T-cell (primary cell): ENCODE measurements at regions not wholly inside any gene's neighbourhood (a gene's known extent, or its start where the extent isn't known, plus 50 kb on each side); places are given as distances from the start of the nearest gene placed in this dataset.
A peak's percentile ranks its signal among the peaks of the same experiment; 100 is the strongest.

ENCODE experiments used
- ATAC-seq, 4 experiments: fragments of 200-7000 bp in 3 of 4; fragments of 150-1000 bp in 1 of 4; cut with Tn5 transposase; replicated peaks in 1 of 4; 1 replicate in 3 of 4; 2 replicates in 1 of 4; pipeline ENCODE4 v1.10.0; 2021; ENCODE audit warnings: moderate library complexity in 3 of 4, mild to moderate bottlenecking in 2 of 4, moderate number of reproducible peaks in 1 of 4
- CTCF ChIA-PET, 2 donors: fragments of 300-600 bp; sonication (Branson Sonifier 250); formaldehyde crosslinking; loops; one replicate each; lab custom pipeline; 2022; ENCODE audit warnings: antibody characterized with exemption in 2 of 2; lab: Charles Lee
- POLR2A ChIA-PET, 2 donors: fragments of 300-600 bp; sonication (Branson Sonifier 250); formaldehyde crosslinking; loops; one replicate each; lab custom pipeline; 2022; ENCODE audit warnings: antibody characterized with exemption in 2 of 2; lab: Charles Lee
- DNase-seq, 35 experiments: peaks; one replicate each; pipeline versions ENCODE4 v3.0.0 to v3.0.0-alpha.2; 2013 to 2023
- H3K27ac ChIP-seq: one replicate; pipeline ENCODE4 v1.5.1; 2013; ENCODE audit warnings: low read length
- H3K27me3 ChIP-seq, 2 experiments: replicated peaks in 1 of 2; 1 replicate in 1 of 2; 2 replicates in 1 of 2; pipeline versions ENCODE4 v1.6.1 to v1.7.0; 2013; ENCODE audit warnings: low read length in 1 of 2, mixed read lengths in 1 of 2; ENCODE audit not compliant: control insufficient read depth in 2 of 2, insufficient read depth in 2 of 2; ENCODE audit errors: extremely low read depth in 1 of 2
- H3K36me3 ChIP-seq, 2 donors: 1 replicate in 1 of 2; 2 replicates in 1 of 2; pipeline versions ENCODE4 v1.6.1 to v1.7.0; 2013; ENCODE audit warnings: low read length in 1 of 2; ENCODE audit not compliant: control insufficient read depth in 2 of 2, insufficient read depth in 1 of 2; ENCODE audit errors: extremely low read depth in 1 of 2
- H3K4me1 ChIP-seq, 2 experiments: 1 replicate in 1 of 2; 2 replicates in 1 of 2; pipeline versions ENCODE4 v1.6.1 to v1.7.0; 2013; ENCODE audit warnings: low read length in 2 of 2, mixed read lengths in 1 of 2; ENCODE audit not compliant: insufficient read depth in 2 of 2, control insufficient read depth in 1 of 2; ENCODE audit errors: extremely low read depth in 1 of 2
- H3K4me3 ChIP-seq, 2 donors: 1 replicate in 1 of 2; 2 replicates in 1 of 2; pipeline versions ENCODE4 v1.5.1 to v1.7.0; 2013; ENCODE audit warnings: mild to moderate bottlenecking in 2 of 2, low read length in 1 of 2, moderate library complexity in 1 of 2; ENCODE audit not compliant: control insufficient read depth in 1 of 2; ENCODE audit errors: extremely low read depth in 1 of 2
- H3K9me3 ChIP-seq: 2 replicates; pipeline ENCODE4 v1.7.0; 2013
- H3K27ac Mint-ChIP-seq, 2 donors: one replicate each; pipeline ENCODE4 v1.8.0; 2020 to 2021; ENCODE audit warnings: mild to moderate bottlenecking in 2 of 2, mixed read lengths in 2 of 2
- H3K27me3 Mint-ChIP-seq, 2 donors: one replicate each; pipeline ENCODE4 v1.8.0; 2021 to 2022; ENCODE audit warnings: mixed read lengths in 2 of 2
- H3K36me3 Mint-ChIP-seq: one replicate; pipeline ENCODE4 v1.8.0; 2021; ENCODE audit warnings: mixed read lengths
- H3K4me1 Mint-ChIP-seq, 3 donors: one replicate each; pipeline ENCODE4 v1.8.0; 2020 to 2022; ENCODE audit warnings: mixed read lengths in 3 of 3, mild to moderate bottlenecking in 1 of 3
- H3K4me3 Mint-ChIP-seq, 3 donors: one replicate each; pipeline ENCODE4 v1.8.0; 2020 to 2022; ENCODE audit warnings: mild to moderate bottlenecking in 3 of 3, mixed read lengths in 3 of 3, moderate library complexity in 3 of 3
- H3K9me3 Mint-ChIP-seq, 3 donors: one replicate each; pipeline ENCODE4 v1.8.0; 2020 to 2022; ENCODE audit warnings: mixed read lengths in 3 of 3
- WGBS: methylation state at CpG from one replicate; pipeline ENCODE4 v1.1.5; 2013; ENCODE audit warnings: missing lambda C conversion rate; ENCODE audit not compliant: insufficient coverage; 5-methylcytosine and 5-hydroxymethylcytosine counted together

DNA sequence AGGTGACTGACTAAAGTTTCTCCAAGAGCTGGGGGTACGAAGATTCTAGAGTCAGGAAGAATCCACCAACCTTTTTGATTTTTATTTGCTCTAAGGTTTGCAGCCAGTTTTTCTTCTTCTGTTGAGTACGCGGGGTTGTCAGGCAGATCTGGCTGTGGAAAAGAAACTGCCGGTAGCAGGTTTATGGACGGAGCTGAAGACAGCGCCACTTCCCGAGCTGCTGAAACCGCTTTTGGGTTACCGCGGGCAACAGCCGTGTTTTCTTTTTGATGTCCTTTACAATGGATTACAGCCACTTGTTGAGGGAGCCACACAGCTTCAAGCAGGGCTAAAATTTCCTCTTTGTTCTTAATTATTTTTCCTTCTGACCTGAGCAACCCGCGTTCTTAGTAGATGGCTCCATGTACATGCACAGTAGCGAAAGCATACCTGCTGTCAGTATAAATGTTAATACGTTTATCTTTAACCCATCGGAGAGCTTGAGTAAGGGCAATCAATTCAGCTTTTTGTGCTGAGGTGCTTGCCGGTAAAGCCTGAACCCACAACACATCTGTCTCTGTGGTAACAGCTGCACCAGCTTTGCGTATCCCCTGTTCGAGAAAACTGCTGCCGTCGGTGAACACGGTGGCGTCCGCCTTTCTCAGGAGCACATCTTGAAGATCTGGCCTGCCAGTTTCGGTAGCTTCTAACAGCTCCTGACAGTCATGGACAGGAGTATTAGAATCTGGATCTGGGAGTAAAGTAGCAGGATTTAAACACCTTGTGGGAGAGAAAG, 674.3 kb downstream of the TMEM121 start:
- Histone ChIP-seq H3K4me1 (peaks cover 2 to 15% of the 10 kb centered on the region in 2 experiments), H3K27ac (no peak overlapping the region), H3K4me3 (peak overlapping the region; percentile 34 to 61), H3K27me3 (peaks cover 0 to 50% of the 10 kb centered on the region in 2 experiments), H3K9me3 (no peaks in the 10 kb centered on the region), H3K36me3 (no peaks in the 10 kb centered on the region)
- peaks cover 31 to 67% of the 10 kb centered on the region in 2 donors for H3K27me3 Mint-ChIP-seq
- no peaks in the 10 kb centered on the region for H3K9me3 Mint-ChIP-seq
- H3K4me1 Mint-ChIP-seq: peaks cover 12 to 22% (median 17%) of the 10 kb centered on the region in 3 donors
- H3K4me3 Mint-ChIP-seq: peak overlapping the region; percentile 62 to 75 (median 70)
- 24% methylated on average over 19 of the region's 25 CpGs for WGBS
- POLR2A ChIA-PET: interaction anchor here in 1 of 2 donors (0.6 kb wide), 1 partner anchor 229 kb away, joined by 3 read pairs; no protein-coding TSS in a partner anchor
- peak; percentile 68 to 83 (median 71) for ATAC-seq
- no peaks in the 10 kb centered on the region for H3K36me3 Mint-ChIP-seq
- DNase-seq: peak in 9 of 35 experiments; percentile 11 to 37 (median 24)
- H3K27ac Mint-ChIP-seq: no peak overlapping the region
- CTCF ChIA-PET: interaction anchor here (0.7 to 1.9 kb wide), 4 partner anchors 10 to 38 kb away, joined by 3 to 6 read pairs (median 4); no protein-coding TSS in a partner anchor

DNA sequence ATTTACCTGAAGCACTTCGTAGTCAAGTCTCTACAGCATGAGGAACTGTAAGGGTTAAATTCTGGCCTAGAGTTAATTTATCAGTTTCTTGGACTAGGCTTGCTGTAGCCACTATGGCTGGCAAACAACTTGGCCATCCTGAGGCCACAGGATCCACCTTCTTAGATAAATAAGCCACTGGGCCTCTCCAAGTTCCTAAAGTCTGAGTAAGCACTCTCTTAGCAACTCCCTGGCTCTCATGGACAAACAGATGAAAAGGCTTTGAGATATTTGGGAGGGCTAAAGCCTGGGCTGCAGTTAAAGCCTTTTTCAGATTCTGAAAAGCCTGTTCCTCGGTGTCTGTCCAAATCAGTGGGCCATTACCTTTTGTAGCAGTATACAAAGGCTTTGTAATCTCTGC, 675.0 kb downstream of the TMEM121 start:
- no peaks in the 10 kb centered on the region for H3K9me3 Mint-ChIP-seq
- CTCF ChIA-PET: interaction anchor here (0.7 to 1.9 kb wide), 4 partner anchors 9 to 37 kb away, joined by 3 to 6 read pairs (median 4); no protein-coding TSS in a partner anchor
- no peak for DNase-seq
- H3K4me1 Mint-ChIP-seq: peaks cover 12 to 19% (median 17%) of the 10 kb centered on the region in 3 donors
- no peaks in the 10 kb centered on the region for H3K36me3 Mint-ChIP-seq
- Histone ChIP-seq H3K27me3 (peaks cover 0 to 50% of the 10 kb centered on the region in 2 experiments), H3K27ac (no peak overlapping the region), H3K4me1 (peaks cover 2 to 15% of the 10 kb centered on the region in 2 experiments), H3K4me3 (no peak overlapping the region), H3K9me3 (no peaks in the 10 kb centered on the region), H3K36me3 (no peaks in the 10 kb centered on the region)
- H3K4me3 Mint-ChIP-seq: peak overlapping the region in 2 of 3 donors; percentile 70 to 75
- ATAC-seq: no peak
- WGBS: 67% methylated on average over 1 of the region's 2 CpGs
- no peak overlapping the region for H3K27ac Mint-ChIP-seq
- POLR2A ChIA-PET: interaction anchor here in 1 of 2 donors (0.6 kb wide), 1 partner anchor 229 kb away, joined by 3 read pairs; no protein-coding TSS in a partner anchor
- peaks cover 31 to 70% of the 10 kb centered on the region in 2 donors for H3K27me3 Mint-ChIP-seq

DNA sequence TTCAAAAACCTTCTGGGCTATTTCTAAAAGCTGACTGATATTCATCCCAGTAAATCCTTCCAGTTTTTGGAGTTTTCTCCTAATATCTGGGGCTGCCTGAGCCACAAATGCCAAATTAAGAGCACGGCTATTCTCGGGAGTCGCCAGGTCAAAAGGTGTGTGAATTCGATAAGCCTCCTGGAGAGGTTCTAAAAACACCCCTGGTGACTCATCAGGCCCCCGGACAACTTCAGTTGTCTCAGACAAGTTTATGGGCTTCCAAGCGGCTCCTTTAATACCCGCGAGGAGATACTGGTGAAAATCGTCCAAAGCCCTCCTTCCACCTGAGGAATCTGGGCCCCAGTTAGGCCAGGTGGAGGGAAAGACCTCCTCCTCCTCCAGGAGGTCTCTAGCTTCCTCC, 677.1 kb downstream of the TMEM121 start:
- no peaks in the 10 kb centered on the region for H3K36me3 ChIP-seq
- Mint-ChIP-seq H3K4me1 (peaks cover 10 to 15% (median 12%) of the 10 kb centered on the region in 3 donors), H3K27me3 (peaks cover 31 to 65% of the 10 kb centered on the region in 2 donors), H3K27ac (no peak overlapping the region), H3K4me3 (no peak overlapping the region), H3K36me3 (no peaks in the 10 kb centered on the region), H3K9me3 (no peaks in the 10 kb centered on the region)
- ChIA-PET CTCF (no interaction called here), POLR2A (no interaction called here)
- DNase-seq: no peak
- no peaks in the 10 kb centered on the region for H3K9me3 ChIP-seq
- ATAC-seq: no peak
- H3K27ac ChIP-seq: no peak overlapping the region
- no peak overlapping the region for H3K4me3 ChIP-seq
- WGBS: 97% methylated on average over 4 of the region's 9 CpGs
- peaks cover 2 to 10% of the 10 kb centered on the region in 2 experiments for H3K4me1 ChIP-seq
- H3K27me3 ChIP-seq: peaks cover 0 to 49% of the 10 kb centered on the region in 2 experiments

DNA sequence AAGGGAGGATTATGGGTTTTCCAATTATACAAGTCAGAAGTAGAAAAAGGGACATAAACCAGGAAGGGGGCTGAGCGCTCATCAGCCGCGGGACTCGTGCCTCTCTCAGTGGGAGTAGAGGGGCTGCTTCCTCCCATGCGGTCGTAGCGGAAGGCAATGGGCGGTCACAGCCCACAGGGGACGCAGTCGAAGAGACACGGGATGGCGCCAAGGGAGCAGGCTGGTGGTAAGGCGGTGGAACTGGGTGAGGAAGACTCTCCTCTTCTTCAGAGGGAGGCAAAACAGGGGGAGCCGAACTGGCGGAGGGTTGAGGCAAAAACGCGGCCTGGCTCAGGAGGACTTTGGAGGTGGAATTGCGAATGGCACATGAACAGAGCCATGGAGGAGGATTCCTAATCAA, 677.7 kb downstream of the TMEM121 start:
- WGBS: 89% methylated on average over 13 of the region's 18 CpGs
- ChIA-PET POLR2A (no interaction called here), CTCF (no interaction called here)
- Histone ChIP-seq H3K36me3 (no peaks in the 10 kb centered on the region), H3K9me3 (no peaks in the 10 kb centered on the region), H3K4me1 (peaks cover 2 to 10% of the 10 kb centered on the region in 2 experiments), H3K4me3 (no peak overlapping the region), H3K27me3 (peaks cover 0 to 47% of the 10 kb centered on the region in 2 experiments), H3K27ac (no peak overlapping the region)
- no peak for DNase-seq
- no peak overlapping the region for H3K4me3 Mint-ChIP-seq
- H3K9me3 Mint-ChIP-seq: no peaks in the 10 kb centered on the region
- no peaks in the 10 kb centered on the region for H3K36me3 Mint-ChIP-seq
- H3K27me3 Mint-ChIP-seq: peaks cover 30 to 64% of the 10 kb centered on the region in 2 donors
- no peak for ATAC-seq
- no peak overlapping the region for H3K27ac Mint-ChIP-seq
- peaks cover 10 to 16% (median 12%) of the 10 kb centered on the region in 3 donors for H3K4me1 Mint-ChIP-seq

DNA sequence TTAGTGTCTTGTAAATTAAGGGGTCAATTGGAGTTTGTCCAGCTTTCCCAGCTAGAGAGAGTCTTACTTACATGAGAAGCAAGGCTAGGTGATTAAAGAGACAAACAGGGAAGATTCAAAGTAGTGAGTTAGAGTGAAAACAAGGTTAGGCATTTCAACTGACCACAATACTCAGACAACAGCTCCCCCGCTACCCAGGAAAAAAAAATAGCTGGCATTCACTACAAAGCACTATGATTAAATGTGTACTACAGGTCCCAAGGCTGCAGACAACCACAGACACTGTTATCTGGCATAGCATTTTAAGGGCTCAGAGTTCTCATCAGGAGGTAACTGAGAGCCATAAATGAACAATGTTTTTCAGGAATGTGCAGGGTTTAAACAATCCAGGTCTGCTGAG, 680.9 kb downstream of the TMEM121 start:
- Histone ChIP-seq H3K4me3 (no peak overlapping the region), H3K9me3 (no peaks in the 10 kb centered on the region), H3K27ac (no peak overlapping the region), H3K4me1 (no peaks in the 10 kb centered on the region), H3K36me3 (no peaks in the 10 kb centered on the region), H3K27me3 (peaks cover 0 to 32% of the 10 kb centered on the region in 2 experiments)
- ChIA-PET CTCF (no interaction called here), POLR2A (no interaction called here)
- Mint-ChIP-seq H3K27me3 (peaks cover 12 to 35% of the 10 kb centered on the region in 2 donors), H3K4me3 (no peak overlapping the region), H3K9me3 (no peaks in the 10 kb centered on the region), H3K27ac (no peak overlapping the region), H3K4me1 (peaks cover 11 to 16% (median 14%) of the 10 kb centered on the region in 3 donors), H3K36me3 (no peaks in the 10 kb centered on the region)
- DNase-seq: no peak
- WGBS: no CpG with 5 or more reads among the region's 1 CpG
- no peak for ATAC-seq

DNA sequence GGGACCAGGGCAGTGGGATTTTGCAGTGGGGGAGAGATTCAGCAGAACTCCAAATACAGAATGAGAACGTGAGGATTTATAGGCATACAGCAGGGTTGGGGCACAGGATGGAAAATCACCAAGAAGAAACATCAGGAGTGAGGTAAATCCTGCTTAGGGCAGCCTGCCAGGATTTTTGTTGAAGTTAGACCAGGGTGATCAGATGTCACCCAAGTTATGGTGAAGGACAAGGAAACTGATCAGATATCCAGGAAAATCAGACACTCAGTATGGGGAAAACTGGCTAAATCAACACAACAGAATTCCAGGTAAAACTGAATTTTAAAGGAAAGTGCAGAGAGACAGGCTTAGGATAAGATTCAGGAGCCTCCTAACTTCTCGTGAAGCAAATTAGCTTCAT, 682.4 kb downstream of the TMEM121 start:
- peaks cover 11 to 16% (median 14%) of the 10 kb centered on the region in 3 donors for H3K4me1 Mint-ChIP-seq
- CTCF ChIA-PET: interaction anchor here (1.6 to 2.2 kb wide), 3 partner anchors 20 to 48 kb away, joined by 8 to 29 read pairs (median 12); no protein-coding TSS in a partner anchor
- Histone ChIP-seq H3K27ac (no peak overlapping the region), H3K27me3 (peaks cover 0 to 29% of the 10 kb centered on the region in 2 experiments), H3K4me1 (no peaks in the 10 kb centered on the region), H3K9me3 (no peaks in the 10 kb centered on the region), H3K4me3 (no peak overlapping the region), H3K36me3 (no peaks in the 10 kb centered on the region)
- H3K36me3 Mint-ChIP-seq: no peaks in the 10 kb centered on the region
- DNase-seq (no peak), ATAC-seq (no peak)
- H3K4me3 Mint-ChIP-seq: no peak overlapping the region
- H3K27ac Mint-ChIP-seq: peak overlapping the region in 1 of 2 donors; percentile 30
- POLR2A ChIA-PET: no interaction called here
- no peaks in the 10 kb centered on the region for H3K9me3 Mint-ChIP-seq
- WGBS: 83% methylated on average over 1 of the region's 2 CpGs
- H3K27me3 Mint-ChIP-seq: peaks cover 7 to 32% of the 10 kb centered on the region in 2 donors
